H9 (cell line): ENCODE measurements at regions not wholly inside any gene's neighbourhood (a gene's known extent, or its start where the extent isn't known, plus 50 kb on each side); places are given as distances from the start of the nearest gene placed in this dataset.

Experiments used
- DNase-seq: peaks from one replicate; pipeline ENCODE4 v3.0.0-alpha.2; 2017
- H2AFZ ChIP-seq: one replicate; pipeline ENCODE4 v1.6.1; 2013; ENCODE audit warnings: mild to moderate bottlenecking, low read length, control low read depth, moderate library complexity
- H2AK5ac ChIP-seq: 2 replicates; pipeline ENCODE4 v1.6.1; 2013; ENCODE audit warnings: low read length, control low read depth, mixed read lengths; ENCODE audit not compliant: insufficient read length
- H2BK120ac ChIP-seq: one replicate; pipeline ENCODE4 v1.6.1; 2013; ENCODE audit warnings: low read depth, mild to moderate bottlenecking, low read length, control low read depth, inconsistent platforms; ENCODE audit not compliant: poor library complexity, severe bottlenecking
- H2BK12ac ChIP-seq: 2 replicates; pipeline ENCODE4 v1.6.1; 2013; ENCODE audit warnings: low read length, control low read depth, mixed read lengths, low read depth; ENCODE audit not compliant: insufficient read length
- H2BK15ac ChIP-seq: 2 replicates; pipeline ENCODE4 v1.6.1; 2013; ENCODE audit warnings: low read depth, low read length, control low read depth
- H2BK20ac ChIP-seq: one replicate; pipeline ENCODE4 v1.6.1; 2013; ENCODE audit warnings: low read depth, mild to moderate bottlenecking, low read length, control low read depth, inconsistent platforms; ENCODE audit not compliant: poor library complexity, severe bottlenecking
- H2BK5ac ChIP-seq: 2 replicates; pipeline ENCODE4 v1.6.1; 2013; ENCODE audit warnings: low read length, control low read depth, mixed read lengths; ENCODE audit not compliant: insufficient read length
- H3K14ac ChIP-seq: 2 replicates; pipeline ENCODE4 v1.6.1; 2013; ENCODE audit warnings: low read length, control low read depth; ENCODE audit not compliant: insufficient read depth
- H3K18ac ChIP-seq: 2 replicates; pipeline ENCODE4 v1.6.1; 2013; ENCODE audit warnings: low read depth, mild to moderate bottlenecking, mixed read lengths, low read length, control low read depth; ENCODE audit not compliant: insufficient read length
- H3K23ac ChIP-seq: 2 replicates; pipeline ENCODE4 v1.6.1; 2013; ENCODE audit warnings: low read length, control low read depth, mixed read lengths, low read depth; ENCODE audit not compliant: insufficient read length
- H3K23me2 ChIP-seq: 2 replicates; pipeline ENCODE4 v1.6.1; 2013; ENCODE audit warnings: low read depth, mild to moderate bottlenecking, mixed read lengths, low read length, control low read depth; ENCODE audit not compliant: insufficient read length, poor library complexity, severe bottlenecking
- H3K27ac ChIP-seq: 2 replicates; pipeline ENCODE4 v1.5.1; 2013; ENCODE audit warnings: low read length, control low read depth, mixed read lengths, low read depth; ENCODE audit not compliant: insufficient read length
- H3K27me3 ChIP-seq: 2 replicates; pipeline ENCODE4 v1.6.1; 2013; ENCODE audit warnings: low read length, control low read depth, inconsistent platforms; ENCODE audit not compliant: insufficient read depth
- H3K4ac ChIP-seq: 2 replicates; pipeline ENCODE4 v1.6.1; 2013; ENCODE audit warnings: low read depth, mild to moderate bottlenecking, control low read depth, inconsistent platforms, low read length, moderate library complexity
- H3K4me1 ChIP-seq: 2 replicates; pipeline ENCODE4 v1.6.1; 2013; ENCODE audit warnings: low read length, control low read depth, inconsistent platforms; ENCODE audit not compliant: insufficient read depth
- H3K4me2 ChIP-seq: 2 replicates; pipeline ENCODE4 v1.6.1; 2013; ENCODE audit warnings: low read length, control low read depth, mixed read lengths; ENCODE audit not compliant: insufficient read length, insufficient read depth
- H3K56ac ChIP-seq: 2 replicates; pipeline ENCODE4 v1.6.1; 2013; ENCODE audit warnings: low read depth, mild to moderate bottlenecking, mixed read lengths, low read length, control low read depth; ENCODE audit not compliant: insufficient read length
- H3K79me1 ChIP-seq: 2 replicates; pipeline ENCODE4 v1.6.1; 2013; ENCODE audit warnings: low read depth, mild to moderate bottlenecking, moderate library complexity, low read length, control low read depth, inconsistent platforms; ENCODE audit not compliant: insufficient read depth, poor library complexity, severe bottlenecking
- H3K79me2 ChIP-seq: 2 replicates; pipeline ENCODE4 v1.6.1; 2013; ENCODE audit warnings: low read length, control low read depth, inconsistent platforms; ENCODE audit not compliant: insufficient read depth
- H3K9ac ChIP-seq: 2 replicates; pipeline ENCODE4 v1.6.1; 2013; ENCODE audit warnings: low read length, control low read depth, mixed read lengths; ENCODE audit not compliant: insufficient read length; ENCODE audit errors: extremely low read depth
- H3K9me3 ChIP-seq: one replicate; pipeline ENCODE4 v1.6.1; 2013; ENCODE audit warnings: low read depth, low read length, inconsistent platforms; ENCODE audit not compliant: control insufficient read depth
- H3T11ph ChIP-seq: one replicate; pipeline ENCODE4 v1.6.1; 2013; ENCODE audit warnings: mild to moderate bottlenecking, low read length, control low read depth, inconsistent platforms
- H4K20me1 ChIP-seq: one replicate; pipeline ENCODE4 v1.6.1; 2013; ENCODE audit not compliant: control insufficient read depth, insufficient read length, insufficient read depth
- H4K5ac ChIP-seq: 2 replicates; pipeline ENCODE4 v1.6.1; 2013; ENCODE audit warnings: low read depth, mild to moderate bottlenecking, mixed read lengths, low read length, control low read depth; ENCODE audit not compliant: insufficient read length
- H4K8ac ChIP-seq: replicated peaks from 2 replicates; pipeline ENCODE4 v1.6.1; 2013; ENCODE audit warnings: low read length, control low read depth, mixed read lengths, low read depth; ENCODE audit not compliant: insufficient read length
- H4K91ac ChIP-seq: 2 replicates; pipeline ENCODE4 v1.6.1; 2013; ENCODE audit warnings: low read depth, mild to moderate bottlenecking, moderate library complexity, mixed read lengths, low read length, control low read depth; ENCODE audit not compliant: insufficient read length
- H3K27ac Mint-ChIP-seq, 3 experiments: 2 replicates in 2 of 3; 3 replicates in 1 of 3; pipeline ENCODE4 v1.8.0; 2020 to 2021; ENCODE audit warnings: mixed read lengths in 3 of 3, mild to moderate bottlenecking in 1 of 3, moderate library complexity in 1 of 3
- H3K27me3 Mint-ChIP-seq: 2 replicates; pipeline ENCODE4 v1.8.0; 2021; ENCODE audit warnings: low read depth, mild to moderate bottlenecking, moderate library complexity, mixed read lengths
- H3K36me3 Mint-ChIP-seq, 3 experiments: 2 replicates in 2 of 3; 3 replicates in 1 of 3; pipeline ENCODE4 v1.8.0; 2020 to 2021; ENCODE audit warnings: low read depth in 3 of 3, mixed read lengths in 3 of 3; ENCODE audit not compliant: insufficient read depth in 1 of 3
- H3K4me1 Mint-ChIP-seq, 2 experiments: 2 replicates each; pipeline ENCODE4 v1.8.0; 2020; ENCODE audit warnings: mixed read lengths in 2 of 2
- H3K4me3 Mint-ChIP-seq, 2 experiments: 2 replicates in 1 of 2; 3 replicates in 1 of 2; pipeline ENCODE4 v1.8.0; 2020 to 2021; ENCODE audit warnings: mild to moderate bottlenecking in 2 of 2, mixed read lengths in 2 of 2, moderate library complexity in 1 of 2
- H3K9me3 Mint-ChIP-seq, 2 experiments: 2 replicates in 1 of 2; 3 replicates in 1 of 2; pipeline ENCODE4 v1.8.0; 2020; ENCODE audit warnings: mild to moderate bottlenecking in 2 of 2, mixed read lengths in 2 of 2, moderate library complexity in 1 of 2
- CTCF ChIP-seq: fragments of 200-600 bp; sonication (generic); conservative IDR thresholded peaks from 3 replicates; pipeline ENCODE4 v1.8.0; 2021; ENCODE audit warnings: antibody characterized with exemption, mild to moderate bottlenecking
- WGBS: extraction: QIAGEN DNeasy Blood & Tissue Kit; methylation state at CpG from one replicate; pipeline ENCODE4 v1.1.7; 2013; ENCODE audit warnings: missing lambda C conversion rate, low lambda C conversion rate, mixed read lengths; ENCODE audit not compliant: insufficient read length; ENCODE audit errors: extremely low coverage; 5-methylcytosine and 5-hydroxymethylcytosine counted together

- no peaks in the 10 kb centered on the region for H3K27me3 ChIP-seq
- H3K56ac ChIP-seq, result no peak overlapping the region
- no peak overlapping the region for H3T11ph ChIP-seq
- H3K36me3 Mint-ChIP-seq, result no peaks in the 10 kb centered on the region; a peak in 1 of 7 replicates
- H3K9me3 Mint-ChIP-seq, result peaks cover 0 to 2% of the 10 kb centered on the region in 2 experiments; a peak in 1 of 5 replicates
- H2BK120ac ChIP-seq, result no peak overlapping the region
- H2BK12ac ChIP-seq, result no peak overlapping the region
- no peak overlapping the region for H3K23ac ChIP-seq
- H3K4me2 ChIP-seq, result no peak overlapping the region
- H3K79me1 ChIP-seq, result no peaks in the 10 kb centered on the region
- H3K23me2 ChIP-seq, result no peaks in the 10 kb centered on the region
- no peak overlapping the region for H2BK5ac ChIP-seq
- no peak overlapping the region for H4K5ac ChIP-seq
- TF ChIP-seq CTCF, result no peak
- H3K4ac ChIP-seq, result no peak overlapping the region
- H3K9me3 ChIP-seq, result no peaks in the 10 kb centered on the region
- H4K91ac ChIP-seq, result no peak overlapping the region
- DNase-seq, result no peak
- H3K4me1 ChIP-seq, result no peaks in the 10 kb centered on the region
- no peaks in the 10 kb centered on the region for H3K4me1 Mint-ChIP-seq
- H3K27ac ChIP-seq, result no peak overlapping the region
- H2AFZ ChIP-seq, result no peak overlapping the region
- no peak overlapping the region for H3K18ac ChIP-seq
- H3K9ac ChIP-seq, result no peak overlapping the region
- no peaks in the 10 kb centered on the region for H4K20me1 ChIP-seq
- no peaks in the 10 kb centered on the region for H3K79me2 ChIP-seq
- no CpG with 5 or more reads among the region's 13 CpGs for WGBS
- peaks cover 10% of the 10 kb centered on the region for H3K27me3 Mint-ChIP-seq
- H2BK15ac ChIP-seq, result no peak overlapping the region
- no peak overlapping the region for H3K4me3 Mint-ChIP-seq
- no peak overlapping the region for H4K8ac ChIP-seq
- no peak overlapping the region for H3K27ac Mint-ChIP-seq
- no peak overlapping the region for H3K14ac ChIP-seq
- H2BK20ac ChIP-seq, result no peak overlapping the region
- no peak overlapping the region for H2AK5ac ChIP-seq
These were observed 186.1 kb upstream of the SLC24A3 start for GRCh38 chr20:19026121-19026878.
